Breast epithelium (tissue), 3 donors: ENCODE measurements at regions not wholly inside any gene's neighbourhood (a gene's known extent, or its start where the extent isn't known, plus 50 kb on each side); places are given as distances from the start of the nearest gene placed in this dataset.

Experiments
- POLR2A ChIP-seq: fragments of 450-650 bp; IDR thresholded peaks from one replicate; pipeline ENCODE4 v1.6.1; 2016; ENCODE audit warnings: antibody characterized with exemption, mild to moderate bottlenecking, moderate library complexity
- TF ChIP-seq, protein P1 (sequence below), 3 donors: fragments of 450-650 bp; IDR thresholded peaks; one replicate each; pipeline ENCODE4 v1.5.1; 2016 to 2017; ENCODE audit warnings: antibody characterized with exemption in 3 of 3, mild to moderate bottlenecking in 3 of 3, moderate library complexity in 3 of 3

DNA sequence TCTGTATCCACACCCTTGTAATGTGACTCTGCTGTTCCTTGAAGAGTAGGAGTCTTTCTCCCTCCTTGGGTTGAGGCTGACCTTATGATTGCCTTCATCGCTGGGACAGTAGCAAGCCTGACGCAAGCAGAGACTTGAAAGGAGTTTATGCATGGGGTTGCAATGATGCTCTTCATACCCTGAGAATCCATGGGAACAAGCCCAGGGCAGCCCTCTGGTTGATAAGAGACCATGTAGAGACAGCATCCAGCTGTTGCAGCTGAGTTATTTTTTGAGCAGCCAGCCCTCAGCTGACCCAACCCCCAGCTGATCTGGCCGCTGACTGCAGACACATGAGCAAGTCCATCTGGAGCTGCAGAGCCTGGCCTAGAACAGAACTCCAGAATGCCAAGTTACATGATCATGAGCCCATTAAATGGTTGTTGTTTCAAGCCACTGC, 60.6 kb upstream of the ARNT2 start:
- TF ChIP-seq, protein P1, sequence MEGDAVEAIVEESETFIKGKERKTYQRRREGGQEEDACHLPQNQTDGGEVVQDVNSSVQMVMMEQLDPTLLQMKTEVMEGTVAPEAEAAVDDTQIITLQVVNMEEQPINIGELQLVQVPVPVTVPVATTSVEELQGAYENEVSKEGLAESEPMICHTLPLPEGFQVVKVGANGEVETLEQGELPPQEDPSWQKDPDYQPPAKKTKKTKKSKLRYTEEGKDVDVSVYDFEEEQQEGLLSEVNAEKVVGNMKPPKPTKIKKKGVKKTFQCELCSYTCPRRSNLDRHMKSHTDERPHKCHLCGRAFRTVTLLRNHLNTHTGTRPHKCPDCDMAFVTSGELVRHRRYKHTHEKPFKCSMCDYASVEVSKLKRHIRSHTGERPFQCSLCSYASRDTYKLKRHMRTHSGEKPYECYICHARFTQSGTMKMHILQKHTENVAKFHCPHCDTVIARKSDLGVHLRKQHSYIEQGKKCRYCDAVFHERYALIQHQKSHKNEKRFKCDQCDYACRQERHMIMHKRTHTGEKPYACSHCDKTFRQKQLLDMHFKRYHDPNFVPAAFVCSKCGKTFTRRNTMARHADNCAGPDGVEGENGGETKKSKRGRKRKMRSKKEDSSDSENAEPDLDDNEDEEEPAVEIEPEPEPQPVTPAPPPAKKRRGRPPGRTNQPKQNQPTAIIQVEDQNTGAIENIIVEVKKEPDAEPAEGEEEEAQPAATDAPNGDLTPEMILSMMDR (IDR thresholded peaks at IDR 0.05), result no peak
- TF ChIP-seq POLR2A, result no peak
